ENCODE measurements at regions not wholly inside any gene's neighbourhood (a gene's known extent, or its start where the extent isn't known, plus 50 kb on each side); places are given as distances from the start of the nearest gene placed in this dataset.
"Not testable (repeated sequence)": the region's sequence is repeated elsewhere in the genome, so short reads cannot be mapped to it uniquely, and the experiment has no call there.

DNA sequence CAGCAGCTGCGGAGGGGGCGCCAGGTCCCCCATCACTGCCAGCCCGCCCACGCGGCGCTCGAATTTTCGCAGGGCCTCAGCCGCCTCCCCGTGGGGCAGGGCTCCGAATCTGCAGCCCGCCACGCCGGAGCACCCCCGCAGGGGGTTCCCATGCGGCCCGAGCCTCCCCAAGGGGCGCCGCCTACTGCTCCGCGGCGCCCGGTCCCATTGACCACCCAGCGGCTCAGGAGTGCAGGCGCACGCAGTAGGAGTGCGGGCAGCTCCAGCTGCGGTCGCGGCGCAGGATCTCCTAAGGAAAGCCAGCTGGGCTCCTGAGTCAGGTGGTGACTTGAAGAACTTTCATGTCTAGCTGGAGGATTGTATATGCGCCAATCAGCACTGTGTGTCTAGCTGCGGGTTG lies 155.3 kb upstream of the RREB1 start:
- peaks cover 4% of the 10 kb centered on the region for H3K27me3 Mint-ChIP-seq
- H3K4me3 Mint-ChIP-seq, result no peak overlapping the region
- no peak overlapping the region for H3K27ac Mint-ChIP-seq
- ATAC-seq (ENCODE audit: low read depth), result no peak
- H3K36me3 Mint-ChIP-seq, result no peaks in the 10 kb centered on the region
- H3K9me3 Mint-ChIP-seq, result peaks cover 7% of the 10 kb centered on the region
- DNase-seq (ENCODE audit: low spot score in 2 of 2), result no peak
- H3K4me1 Mint-ChIP-seq, result no peaks in the 10 kb centered on the region

DNA sequence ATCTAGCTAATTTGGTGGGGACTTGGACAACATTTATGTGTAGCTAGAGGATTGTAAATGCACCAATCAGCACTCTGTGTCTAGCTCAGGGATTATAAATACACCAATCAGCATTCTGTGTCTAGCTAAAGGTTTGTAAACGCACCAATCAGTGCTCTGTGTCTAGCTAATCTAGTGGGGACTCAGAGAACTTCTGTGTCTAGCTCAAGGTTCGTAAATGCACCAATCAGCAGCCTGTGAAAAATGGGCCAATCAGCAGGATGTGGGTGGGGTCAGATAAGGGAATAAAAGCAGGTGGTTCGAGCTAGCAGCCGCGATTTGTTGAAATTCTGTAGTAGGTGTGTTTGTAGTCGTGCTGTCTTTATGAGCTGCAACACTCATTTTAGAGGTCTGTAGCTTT lies 154.8 kb upstream of the RREB1 start:
- not testable (repeated sequence) for ATAC-seq (ENCODE audit: low read depth); H3K4me3 Mint-ChIP-seq; H3K27ac Mint-ChIP-seq; DNase-seq (ENCODE audit: low spot score in 2 of 2); H3K36me3 Mint-ChIP-seq; H3K4me1 Mint-ChIP-seq; H3K9me3 Mint-ChIP-seq; H3K27me3 Mint-ChIP-seq

DNA sequence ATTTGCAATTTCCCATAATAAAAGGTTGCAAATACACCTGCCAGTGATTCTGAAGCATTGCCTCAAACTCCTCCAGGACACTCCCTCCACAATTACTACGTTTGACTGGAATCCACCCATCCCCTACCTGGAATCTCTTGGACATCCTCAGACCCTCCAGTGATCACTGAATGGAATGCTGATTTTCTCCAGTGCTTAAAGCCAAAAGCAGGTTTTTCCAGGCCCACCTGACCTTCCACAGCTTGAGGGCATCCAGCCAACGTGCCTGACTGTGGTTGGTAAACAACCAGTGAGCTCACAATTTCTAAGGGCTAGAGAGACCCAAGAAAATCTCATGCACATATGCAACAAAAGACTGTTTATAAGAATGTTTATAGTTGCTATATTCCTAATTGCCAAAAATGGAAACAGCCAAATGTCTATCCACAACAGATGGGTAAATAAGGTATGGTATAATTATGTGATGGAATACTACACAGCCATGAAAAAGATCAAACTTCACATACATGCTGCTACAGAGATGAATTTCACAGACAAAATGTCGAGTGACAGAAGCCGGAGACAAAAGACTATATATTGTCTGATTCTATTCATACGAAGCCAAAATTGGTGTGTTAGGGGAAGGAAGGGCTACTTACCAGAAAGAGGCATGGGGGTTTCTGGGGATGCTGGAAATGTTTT lies 147.1 kb upstream of the RREB1 start:
- ATAC-seq (ENCODE audit: low read depth), result no peak
- H3K4me1 Mint-ChIP-seq, result no peaks in the 10 kb centered on the region
- DNase-seq (ENCODE audit: low spot score in 2 of 2), result no peak
- no peak overlapping the region for H3K4me3 Mint-ChIP-seq
- peaks cover 2% of the 10 kb centered on the region for H3K36me3 Mint-ChIP-seq
- no peak overlapping the region for H3K27ac Mint-ChIP-seq
- H3K27me3 Mint-ChIP-seq, result peaks cover 6% of the 10 kb centered on the region
- H3K9me3 Mint-ChIP-seq, result peaks cover 3% of the 10 kb centered on the region

DNA sequence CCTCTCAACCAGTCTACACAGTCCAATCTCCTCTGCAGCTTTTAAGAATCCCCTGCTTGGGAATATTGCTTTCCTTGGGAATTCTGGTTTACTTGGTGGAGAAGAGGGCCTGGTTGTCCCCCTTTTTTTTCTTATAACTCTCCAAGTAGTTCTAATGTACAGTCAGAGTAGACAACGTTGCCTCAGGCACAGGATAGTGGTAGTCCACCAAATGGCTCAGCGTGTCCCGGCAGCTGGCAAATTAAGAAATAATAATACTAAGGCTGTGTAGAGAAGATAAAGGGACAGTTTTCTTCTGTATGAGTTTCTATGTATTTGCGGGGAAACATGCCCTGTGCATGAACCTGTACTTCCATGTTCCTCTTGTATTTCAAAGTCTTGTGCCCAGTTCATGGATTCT lies 145.7 kb upstream of the RREB1 start:
- Mint-ChIP-seq H3K27me3 (peaks cover 2% of the 10 kb centered on the region), H3K9me3 (peaks cover 3% of the 10 kb centered on the region), H3K4me1 (no peaks in the 10 kb centered on the region), H3K4me3 (no peak overlapping the region), H3K27ac (no peak overlapping the region), H3K36me3 (peaks cover 2% of the 10 kb centered on the region)
- ATAC-seq (ENCODE audit: low read depth) (no peak), DNase-seq (ENCODE audit: low spot score in 2 of 2) (no peak)

DNA sequence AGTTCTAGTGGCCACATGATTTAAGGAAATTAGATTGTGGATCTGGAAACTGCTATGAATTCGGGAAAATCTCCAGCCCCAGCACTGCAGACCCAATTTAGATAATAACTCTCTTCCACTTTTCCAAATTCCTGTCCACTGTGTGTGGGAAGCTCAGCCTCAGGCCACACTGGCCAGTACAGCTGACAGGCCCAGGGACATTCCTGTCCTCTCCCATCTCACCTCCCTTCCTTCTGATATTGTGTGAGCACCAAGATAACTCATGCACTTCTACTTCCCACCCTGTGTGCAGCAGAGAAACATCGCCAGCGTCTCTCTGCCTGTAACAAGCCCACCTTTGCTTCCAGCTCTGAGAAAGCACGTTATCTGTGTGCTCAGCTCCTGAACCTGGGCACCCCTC lies 145.1 kb upstream of the RREB1 start:
- Mint-ChIP-seq H3K4me1 (no peaks in the 10 kb centered on the region), H3K36me3 (peaks cover 2% of the 10 kb centered on the region), H3K27ac (no peak overlapping the region), H3K27me3 (peaks cover 2% of the 10 kb centered on the region), H3K4me3 (no peak overlapping the region), H3K9me3 (peaks cover 3% of the 10 kb centered on the region)
- ATAC-seq (ENCODE audit: low read depth), result no peak
- no peak for DNase-seq (ENCODE audit: low spot score in 2 of 2)

DNA sequence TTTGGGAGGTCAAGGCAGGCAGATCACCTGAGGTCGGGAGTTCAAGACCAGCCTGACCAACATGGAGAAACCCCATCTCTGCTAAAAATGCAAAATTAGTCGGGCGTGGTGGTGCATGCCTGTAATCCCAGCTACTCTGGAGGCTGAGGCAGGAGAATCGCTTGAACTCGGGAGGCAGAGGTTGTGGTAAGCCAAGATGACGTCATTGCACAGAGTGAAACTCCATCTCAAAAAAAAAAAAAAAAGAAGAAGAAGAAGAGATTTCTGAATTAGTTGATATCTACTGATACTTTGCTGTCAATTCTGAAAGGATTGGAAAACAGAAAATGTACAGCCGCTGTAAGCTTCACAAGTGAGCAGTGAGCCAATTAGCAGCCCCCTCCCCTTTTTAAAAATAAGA lies 144.4 kb upstream of the RREB1 start:
- not testable (repeated sequence) for ATAC-seq (ENCODE audit: low read depth); H3K27me3 Mint-ChIP-seq

DNA sequence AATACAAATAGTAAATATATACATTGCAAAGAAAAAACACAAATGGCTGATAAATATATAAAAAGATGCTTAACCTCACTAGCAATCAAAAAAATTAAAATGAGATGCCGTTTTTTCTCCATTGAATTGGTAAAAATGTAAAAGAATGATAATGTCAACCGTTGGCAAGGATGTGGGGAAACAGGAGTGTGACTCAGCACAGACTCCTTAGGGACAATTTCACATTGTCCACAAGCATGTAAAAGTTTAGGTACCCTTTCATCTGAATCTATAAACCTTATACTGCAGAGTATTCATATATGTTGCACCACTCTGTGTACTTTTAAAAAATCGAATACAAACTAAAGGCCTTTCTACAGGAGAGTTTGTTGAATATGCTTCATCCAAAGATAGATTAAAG lies 143.1 kb upstream of the RREB1 start:
- Mint-ChIP-seq H3K27ac (no peak overlapping the region), H3K4me3 (no peak overlapping the region), H3K36me3 (peaks cover 2% of the 10 kb centered on the region), H3K4me1 (no peaks in the 10 kb centered on the region), H3K9me3 (peaks cover 3% of the 10 kb centered on the region), H3K27me3 (peaks cover 3% of the 10 kb centered on the region)
- ATAC-seq (ENCODE audit: low read depth) (no peak), DNase-seq (ENCODE audit: low spot score in 2 of 2) (no peak)

More for the DNA sequence above, 144.4 kb upstream of the RREB1 start:
- DNase-seq (ENCODE audit: low spot score in 2 of 2); H3K4me3 Mint-ChIP-seq; H3K27ac Mint-ChIP-seq; H3K36me3 Mint-ChIP-seq; H3K4me1 Mint-ChIP-seq; H3K9me3 Mint-ChIP-seq: not testable (repeated sequence)

DNA sequence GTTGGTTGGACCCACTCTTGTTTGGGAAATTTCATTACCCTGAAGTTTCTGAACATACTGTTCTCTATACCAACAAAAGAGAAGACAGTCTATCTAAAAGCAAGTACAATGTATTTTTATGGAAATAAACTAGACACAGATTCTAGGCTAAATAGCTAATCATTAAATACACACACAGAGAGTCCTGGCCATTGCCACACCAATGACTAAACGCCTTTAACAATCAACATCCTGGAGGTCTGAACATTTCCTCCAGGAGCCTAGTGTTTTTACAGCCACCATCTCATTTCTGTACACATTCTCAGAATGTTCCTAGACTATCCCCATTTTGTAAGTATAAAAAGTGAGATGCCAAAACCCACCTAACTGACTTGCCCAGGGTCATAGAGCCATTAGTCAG lies 141.6 kb upstream of the RREB1 start:
- H3K27ac Mint-ChIP-seq, result no peak overlapping the region
- no peaks in the 10 kb centered on the region for H3K36me3 Mint-ChIP-seq
- no peak for DNase-seq (ENCODE audit: low spot score in 2 of 2)
- H3K4me1 Mint-ChIP-seq, result no peaks in the 10 kb centered on the region
- H3K4me3 Mint-ChIP-seq, result no peak overlapping the region
- no peaks in the 10 kb centered on the region for H3K9me3 Mint-ChIP-seq
- H3K27me3 Mint-ChIP-seq, result peaks cover 8% of the 10 kb centered on the region
- no peak for ATAC-seq (ENCODE audit: low read depth)

DNA sequence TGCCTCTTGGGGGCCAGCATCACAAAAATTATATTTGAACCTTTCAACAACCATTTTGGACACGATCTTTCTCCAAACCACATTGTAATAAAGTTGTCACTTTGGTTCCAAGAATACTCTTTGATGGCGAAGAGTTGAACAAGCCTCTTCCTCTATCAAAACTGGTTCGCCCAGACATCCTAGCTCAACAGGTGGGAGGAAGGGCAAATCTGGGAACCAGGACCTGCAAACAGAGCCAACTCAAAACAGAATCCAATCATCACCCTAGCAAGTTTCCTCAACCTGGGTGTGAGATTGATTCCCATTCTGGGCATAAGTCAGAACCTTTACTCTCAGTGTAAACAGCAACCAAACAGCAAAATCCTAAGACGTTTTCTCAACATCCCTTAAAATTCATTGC lies 141.2 kb upstream of the RREB1 start:
- Mint-ChIP-seq H3K9me3 (no peaks in the 10 kb centered on the region), H3K27ac (no peak overlapping the region), H3K4me1 (no peaks in the 10 kb centered on the region), H3K27me3 (peaks cover 8% of the 10 kb centered on the region), H3K36me3 (no peaks in the 10 kb centered on the region), H3K4me3 (no peak overlapping the region)
- DNase-seq (ENCODE audit: low spot score in 2 of 2), result no peak
- ATAC-seq (ENCODE audit: low read depth), result no peak

DNA sequence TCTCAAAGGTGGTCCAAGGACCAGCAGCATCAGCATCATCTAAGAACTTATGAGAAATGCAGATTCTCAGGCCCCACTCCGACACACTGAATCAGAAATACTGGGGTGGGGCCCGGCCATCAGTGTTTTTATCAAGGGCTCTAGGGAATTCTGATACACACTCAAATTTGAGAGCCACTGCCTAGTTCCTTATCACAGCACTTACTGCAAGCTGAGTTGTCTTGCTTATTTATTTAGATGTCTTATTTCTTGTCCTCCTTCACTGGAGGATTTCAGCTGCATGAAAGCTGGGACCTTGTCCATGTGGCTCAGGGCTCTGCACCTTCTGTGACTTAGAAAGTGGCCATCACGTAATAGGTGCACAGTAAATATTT lies 139.4 kb upstream of the RREB1 start:
- DNase-seq (ENCODE audit: low spot score in 2 of 2) (no peak), ATAC-seq (ENCODE audit: low read depth) (no peak)
- H3K36me3 Mint-ChIP-seq, result no peaks in the 10 kb centered on the region

DNA sequence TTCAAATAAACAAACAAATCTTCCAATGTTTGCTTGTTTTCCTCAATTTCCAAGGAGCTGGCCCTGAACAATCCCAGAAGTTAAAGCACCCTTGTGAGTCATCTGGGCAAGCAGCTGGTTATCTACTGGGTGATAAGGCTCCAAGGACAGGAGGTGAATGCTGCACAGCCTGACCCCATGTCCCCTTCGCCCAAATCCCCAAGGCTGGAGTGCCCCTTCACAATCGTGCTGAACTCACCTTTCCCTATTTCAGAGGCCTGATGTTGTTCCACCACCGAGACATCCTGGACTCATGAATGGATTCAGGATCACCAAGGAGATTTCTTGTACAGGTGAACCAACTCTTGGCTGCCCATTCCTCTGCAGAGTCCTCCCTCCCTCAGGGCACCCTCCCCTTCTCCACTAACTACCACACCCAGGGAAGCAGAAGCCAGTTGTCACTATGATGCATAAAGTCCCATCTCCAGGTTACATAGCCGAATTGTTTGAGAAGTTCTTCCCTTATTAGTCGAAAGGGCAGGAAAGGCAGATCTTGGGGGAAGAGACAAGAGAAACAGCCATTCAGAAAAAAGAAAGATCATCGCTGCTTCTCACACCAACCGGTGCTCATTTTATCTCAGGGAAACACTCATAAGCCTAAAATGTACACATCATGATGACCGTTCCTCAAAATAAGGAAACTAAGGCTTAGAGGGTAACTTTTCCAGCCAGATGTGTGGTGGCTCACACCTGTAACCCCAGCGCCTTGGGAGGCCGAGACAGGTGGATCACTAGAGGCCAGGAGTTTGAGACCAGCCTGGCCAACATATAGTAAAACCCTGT lies 138.8 kb upstream of the RREB1 start:
- Mint-ChIP-seq H3K27ac (no peak overlapping the region), H3K36me3 (no peaks in the 10 kb centered on the region), H3K27me3 (peaks cover 8% of the 10 kb centered on the region), H3K4me3 (no peak overlapping the region), H3K9me3 (no peaks in the 10 kb centered on the region), H3K4me1 (no peaks in the 10 kb centered on the region)
- ATAC-seq (ENCODE audit: low read depth), result no peak
- DNase-seq (ENCODE audit: low spot score in 2 of 2), result no peak

More for the DNA sequence above, 139.4 kb upstream of the RREB1 start:
- no peak overlapping the region for H3K4me3 Mint-ChIP-seq
- peaks cover 8% of the 10 kb centered on the region for H3K27me3 Mint-ChIP-seq
- no peaks in the 10 kb centered on the region for H3K9me3 Mint-ChIP-seq
- H3K27ac Mint-ChIP-seq, result no peak overlapping the region
- H3K4me1 Mint-ChIP-seq, result no peaks in the 10 kb centered on the region

DNA sequence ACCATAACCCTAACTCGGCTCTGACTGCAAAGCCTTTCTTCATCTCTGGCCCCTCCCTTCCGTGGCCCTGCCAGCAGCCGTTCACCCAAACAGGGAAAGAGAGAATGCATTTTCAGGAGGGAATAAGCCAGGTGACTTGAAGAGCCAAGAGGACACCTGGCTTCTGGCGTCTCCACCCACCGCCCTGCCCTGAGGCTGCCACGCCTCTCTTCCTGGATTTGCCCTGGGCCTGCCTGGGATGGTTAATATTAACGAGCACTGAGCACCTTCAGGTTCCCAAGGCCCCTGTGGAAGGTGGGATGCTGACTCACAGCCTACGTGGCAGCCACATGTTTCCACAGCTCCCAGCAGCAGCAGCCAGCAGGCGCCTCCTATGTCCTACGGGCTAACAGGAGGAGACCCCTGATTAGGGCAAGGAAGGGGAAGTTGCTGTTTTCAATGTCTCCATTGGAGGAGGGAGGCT lies 138.0 kb upstream of the RREB1 start:
- Mint-ChIP-seq H3K27ac (no peak overlapping the region), H3K9me3 (no peaks in the 10 kb centered on the region), H3K36me3 (no peaks in the 10 kb centered on the region), H3K4me1 (no peaks in the 10 kb centered on the region), H3K4me3 (no peak overlapping the region), H3K27me3 (peaks cover 7% of the 10 kb centered on the region)
- ATAC-seq (ENCODE audit: low read depth) (no peak), DNase-seq (ENCODE audit: low spot score in 2 of 2) (no peak)

DNA sequence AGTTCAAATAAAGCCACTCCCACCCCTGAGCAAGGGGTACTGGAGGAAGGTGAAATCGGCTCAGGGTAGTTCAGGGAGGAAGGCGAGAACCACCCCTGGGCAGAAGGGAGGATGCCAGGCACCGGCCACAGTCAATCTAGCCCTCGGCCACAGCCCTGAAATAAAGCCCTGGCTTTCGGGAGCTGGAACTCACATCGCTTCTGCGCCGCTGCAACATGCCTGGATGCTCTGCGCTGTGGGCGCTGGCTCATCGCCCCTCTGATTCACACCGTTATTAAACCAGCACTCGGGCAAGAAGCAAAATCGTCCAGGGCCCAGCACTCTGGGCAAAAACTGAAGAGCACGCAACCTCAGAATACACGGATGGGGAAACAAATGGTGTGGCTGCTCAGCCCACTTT lies 136.9 kb upstream of the RREB1 start:
- H3K27me3 Mint-ChIP-seq, result peaks cover 7% of the 10 kb centered on the region
- no peaks in the 10 kb centered on the region for H3K4me1 Mint-ChIP-seq
- DNase-seq (ENCODE audit: low spot score in 2 of 2) (no peak), ATAC-seq (ENCODE audit: low read depth) (no peak)
- no peaks in the 10 kb centered on the region for H3K9me3 Mint-ChIP-seq
- H3K4me3 Mint-ChIP-seq, result no peak overlapping the region
- no peak overlapping the region for H3K27ac Mint-ChIP-seq
- no peaks in the 10 kb centered on the region for H3K36me3 Mint-ChIP-seq

DNA sequence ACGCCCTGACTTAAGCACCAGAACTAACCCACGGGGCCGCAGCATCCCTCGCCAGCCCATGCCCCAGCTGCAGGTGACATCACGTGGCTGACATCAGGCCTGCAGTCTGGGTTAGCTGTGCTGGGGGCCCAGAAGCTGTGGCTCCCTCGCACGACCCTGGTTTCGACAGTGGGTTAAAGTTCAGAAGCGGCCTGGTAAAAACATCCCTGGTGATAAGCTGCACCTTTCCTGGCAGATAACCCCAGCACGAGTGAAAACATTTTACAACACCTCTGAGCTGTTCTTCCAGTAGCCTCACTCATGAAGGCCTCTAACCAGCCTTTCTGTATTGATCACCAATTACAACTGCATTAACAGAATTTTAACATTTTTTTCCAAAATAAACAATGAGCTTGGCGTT lies 136.4 kb upstream of the RREB1 start:
- Mint-ChIP-seq H3K27ac (no peak overlapping the region), H3K4me1 (no peaks in the 10 kb centered on the region), H3K36me3 (no peaks in the 10 kb centered on the region), H3K27me3 (peaks cover 7% of the 10 kb centered on the region), H3K4me3 (no peak overlapping the region), H3K9me3 (no peaks in the 10 kb centered on the region)
- ATAC-seq (ENCODE audit: low read depth) (no peak), DNase-seq (ENCODE audit: low spot score in 2 of 2) (no peak)

DNA sequence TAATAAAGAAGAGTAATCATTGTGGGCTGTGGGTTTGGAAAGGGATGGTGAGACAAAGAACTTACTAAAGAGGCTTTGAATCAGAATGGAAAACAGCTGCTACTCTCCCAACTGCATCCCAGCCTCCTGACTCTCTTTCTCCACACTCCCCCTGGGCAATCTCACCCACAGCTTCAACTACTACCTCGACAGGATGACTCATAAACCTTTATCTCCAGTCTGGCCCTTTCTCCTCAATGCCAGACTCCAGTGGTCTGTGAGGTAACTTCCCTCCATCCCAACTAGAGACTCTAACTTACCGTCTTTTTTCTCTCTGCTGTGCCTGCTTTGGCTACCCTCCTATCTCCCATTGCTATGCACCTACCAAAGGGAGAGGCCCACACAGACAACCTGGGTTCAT lies 135.3 kb upstream of the RREB1 start:
- no peaks in the 10 kb centered on the region for H3K36me3 Mint-ChIP-seq
- no peaks in the 10 kb centered on the region for H3K4me1 Mint-ChIP-seq
- peaks cover 7% of the 10 kb centered on the region for H3K27me3 Mint-ChIP-seq
- DNase-seq (ENCODE audit: low spot score in 2 of 2) (no peak), ATAC-seq (ENCODE audit: low read depth) (no peak)
- no peak overlapping the region for H3K4me3 Mint-ChIP-seq
- no peak overlapping the region for H3K27ac Mint-ChIP-seq
- H3K9me3 Mint-ChIP-seq, result no peaks in the 10 kb centered on the region

All from memory B cell (primary cell).